NCI-H446 (cell line): ENCODE measurements at regions not wholly inside any gene's neighbourhood (a gene's known extent, or its start where the extent isn't known, plus 50 kb on each side); places are given as distances from the start of the nearest gene placed in this dataset.
"Not testable (repeated sequence)": the region's sequence is repeated elsewhere in the genome, so short reads cannot be mapped to it uniquely, and the experiment has no call there.

Source experiments
- DNase-seq, 2 experiments: peaks; one replicate each; lab custom pipeline; 2025; lab: John Stamatoyannopoulos, UW

DNA sequence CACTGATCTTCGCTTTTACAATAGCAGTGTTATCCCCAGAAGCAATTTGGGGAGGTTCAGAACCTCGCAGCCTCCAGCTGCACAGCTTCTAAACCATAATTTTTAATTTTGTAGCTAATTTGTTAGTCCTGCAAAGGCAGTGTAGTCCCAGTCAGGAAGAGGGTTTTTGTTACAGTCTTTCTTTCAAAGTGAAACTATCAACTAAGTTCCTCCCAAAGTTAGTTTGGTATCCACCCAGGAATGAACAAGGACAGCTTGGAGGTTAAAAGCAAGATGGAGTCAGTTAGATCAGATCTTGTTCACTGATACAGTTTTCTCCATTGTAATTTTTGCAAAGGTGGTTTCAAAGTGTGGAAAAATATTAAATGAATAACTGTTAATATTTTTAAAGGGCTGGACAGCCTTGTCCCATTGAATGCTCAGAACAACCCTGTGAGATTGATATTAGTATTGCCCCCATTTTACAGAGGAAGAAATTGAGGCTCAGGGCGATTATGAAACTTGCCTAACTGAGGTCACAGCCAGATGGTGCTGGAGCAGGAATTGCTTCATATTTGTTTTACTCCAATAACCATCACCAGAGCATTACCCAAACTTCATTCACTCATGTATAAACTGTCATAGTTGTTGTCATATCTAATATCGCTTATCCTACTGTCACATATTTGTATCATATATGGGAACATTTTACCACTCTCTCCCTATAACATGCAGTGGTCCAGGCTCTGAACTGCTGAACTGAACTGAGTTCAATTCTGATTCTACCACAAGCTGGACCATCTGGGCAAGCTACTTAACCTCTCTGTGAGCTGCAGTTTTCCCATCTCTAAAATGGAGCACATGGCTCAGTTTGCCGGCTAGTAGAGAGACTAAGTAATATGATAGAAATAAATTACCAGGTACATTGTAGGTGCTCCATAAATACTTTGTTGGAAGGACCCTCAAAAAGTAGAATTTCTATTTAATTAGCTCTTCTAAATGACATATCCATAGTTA is 213.8 kb downstream of the BCAS1 start:
- DNase-seq, result no peak

DNA sequence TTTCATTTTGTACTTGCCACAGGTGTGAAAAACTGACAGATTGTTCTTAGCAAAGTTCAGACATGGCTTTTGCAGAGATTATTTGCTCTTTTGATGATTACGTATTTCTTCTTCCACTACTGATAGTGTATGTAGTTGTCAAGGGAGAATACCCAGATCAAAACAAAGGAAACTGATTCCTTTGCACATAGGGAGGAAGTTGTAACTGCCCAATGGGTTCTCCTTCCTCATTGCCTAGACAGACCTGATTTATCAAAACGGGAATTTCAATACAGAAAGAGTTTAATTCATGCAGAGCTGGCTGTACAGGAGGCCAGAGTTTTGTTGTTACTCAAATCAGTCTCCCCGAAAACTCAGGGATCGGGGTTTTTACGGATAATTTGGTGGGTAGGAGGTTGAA is 214.7 kb downstream of the BCAS1 start:
- no peak for DNase-seq

DNA sequence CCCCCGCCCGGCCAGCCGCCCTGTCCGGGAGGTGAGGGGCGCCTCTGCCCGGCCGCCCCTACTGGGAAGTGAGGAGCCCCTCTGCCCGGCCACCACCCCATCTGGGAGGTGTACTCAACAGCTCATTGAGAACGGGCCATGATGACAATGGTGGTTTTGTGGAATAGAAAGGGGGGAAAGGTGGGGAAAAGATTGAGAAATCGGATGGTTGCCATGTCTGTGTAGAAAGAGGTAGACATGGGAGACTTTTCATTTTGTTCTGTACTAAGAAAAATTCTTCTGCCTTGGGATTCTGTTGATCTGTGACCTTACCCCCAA is 215.8 kb downstream of the BCAS1 start:
- DNase-seq, result not testable (repeated sequence)

DNA sequence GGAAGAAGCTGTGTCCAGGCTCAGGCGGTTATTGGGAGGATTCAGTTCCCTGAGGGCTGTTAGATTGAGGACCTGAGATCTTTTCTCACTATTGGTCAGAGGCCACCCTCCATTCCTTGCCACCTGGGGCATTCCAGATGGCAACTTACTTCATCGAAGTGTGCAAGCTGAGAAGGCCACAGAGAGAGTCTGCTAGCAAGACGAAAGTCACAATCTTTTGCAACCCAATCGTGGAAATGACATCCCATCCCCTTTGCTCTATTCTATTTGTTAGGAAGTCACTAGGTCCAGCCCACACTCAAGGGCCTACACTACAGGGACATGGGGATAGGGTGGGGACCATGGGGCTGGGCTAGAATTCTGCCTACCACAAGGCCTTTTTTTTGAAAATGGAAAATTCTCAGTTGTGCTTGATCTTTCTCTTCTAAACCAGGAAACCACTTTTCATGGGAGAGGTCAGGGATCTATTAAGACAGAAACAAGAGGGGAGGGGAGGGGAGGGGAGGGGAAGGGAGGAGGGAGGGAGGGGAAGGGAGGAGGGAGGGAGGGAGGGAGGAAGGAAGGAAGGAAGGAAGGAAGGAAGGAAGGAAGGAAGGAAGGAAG is 217.2 kb downstream of the BCAS1 start:
- no peak for DNase-seq

DNA sequence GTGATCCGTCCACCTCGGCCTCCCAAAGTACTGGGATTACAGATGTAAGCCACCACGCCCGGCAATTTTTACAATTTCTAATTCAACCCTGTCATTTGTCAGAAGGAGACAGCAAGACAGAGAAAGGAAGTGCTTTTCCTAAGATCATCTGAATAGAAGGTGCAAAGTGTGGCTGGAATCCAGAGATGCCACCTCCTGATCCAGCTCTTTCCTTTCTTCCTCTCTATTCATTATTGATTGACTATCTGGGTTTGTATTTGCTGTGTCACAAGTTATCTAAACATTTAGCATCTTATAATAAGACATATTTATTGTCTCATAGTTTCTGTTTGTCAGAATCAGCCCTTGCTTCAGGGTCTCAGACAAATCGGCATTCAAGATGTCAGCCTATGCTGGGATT is 217.7 kb downstream of the BCAS1 start:
- DNase-seq, result no peak

DNA sequence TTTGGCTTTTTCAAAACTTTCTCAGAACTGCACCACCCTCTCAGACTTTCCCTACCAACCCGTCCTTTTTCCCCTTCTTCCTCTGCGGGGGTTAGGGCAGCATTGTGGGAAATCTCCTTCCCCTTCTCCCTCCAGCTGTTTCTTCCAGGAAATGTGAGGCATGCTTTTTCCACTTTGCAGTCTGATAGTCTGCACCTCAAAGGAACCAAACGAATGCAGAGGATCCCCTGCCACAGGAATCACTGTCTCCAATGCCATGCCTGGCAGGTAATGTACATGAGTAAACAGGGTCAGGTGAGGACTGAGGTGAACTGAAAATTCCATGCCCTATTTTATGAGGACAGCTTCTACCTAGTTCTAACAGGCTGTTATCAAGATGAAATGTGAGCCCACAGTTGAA is 218.4 kb downstream of the BCAS1 start:
- no peak for DNase-seq

DNA sequence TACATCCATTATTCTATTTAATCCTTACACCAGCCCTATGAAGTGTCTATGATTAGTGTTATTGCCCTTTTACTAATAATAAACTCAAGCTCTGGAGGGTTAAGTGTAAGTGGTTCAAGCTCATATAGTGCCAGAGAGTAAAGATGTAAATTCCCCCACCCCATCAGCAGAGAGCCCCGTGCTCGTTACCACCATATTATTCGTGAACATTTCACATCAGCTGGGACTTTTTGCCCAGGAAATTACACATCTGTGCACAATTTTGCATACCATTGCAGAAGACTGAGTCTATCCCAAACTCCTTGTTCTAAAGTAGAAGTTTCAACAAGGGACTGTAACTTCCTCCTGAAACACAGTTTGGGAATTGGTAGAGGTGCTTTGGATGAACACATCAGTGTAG is 220.1 kb downstream of the BCAS1 start:
- no peak for DNase-seq

DNA sequence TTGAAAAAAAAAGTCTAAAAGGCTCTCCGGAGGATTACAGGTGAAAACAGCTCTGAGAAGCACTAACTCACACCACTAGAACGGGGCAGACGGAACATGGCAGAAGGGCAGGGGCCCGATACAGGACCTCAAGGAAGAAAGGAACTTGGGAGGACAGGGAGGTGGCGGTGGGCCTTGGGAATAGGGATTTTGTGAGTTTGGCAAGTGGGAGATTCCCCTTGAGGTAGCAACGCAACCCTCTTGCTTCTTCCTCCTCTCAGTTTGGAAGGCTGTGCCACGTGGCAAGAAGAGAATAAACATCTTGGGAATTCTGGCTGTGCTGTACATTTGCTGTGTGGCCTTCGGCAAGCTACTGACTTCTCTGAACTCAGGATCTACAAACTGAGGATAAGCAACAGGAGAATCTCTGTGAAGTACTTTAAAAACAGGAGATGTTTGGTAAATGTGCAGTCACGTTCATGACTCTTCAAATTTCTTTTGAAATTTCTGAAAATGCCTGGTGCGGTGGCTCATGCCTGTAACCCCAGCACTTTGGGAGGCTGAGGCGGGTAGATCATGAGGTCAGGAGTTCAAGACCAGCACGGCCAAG is 220.8 kb downstream of the BCAS1 start:
- no peak for DNase-seq

DNA sequence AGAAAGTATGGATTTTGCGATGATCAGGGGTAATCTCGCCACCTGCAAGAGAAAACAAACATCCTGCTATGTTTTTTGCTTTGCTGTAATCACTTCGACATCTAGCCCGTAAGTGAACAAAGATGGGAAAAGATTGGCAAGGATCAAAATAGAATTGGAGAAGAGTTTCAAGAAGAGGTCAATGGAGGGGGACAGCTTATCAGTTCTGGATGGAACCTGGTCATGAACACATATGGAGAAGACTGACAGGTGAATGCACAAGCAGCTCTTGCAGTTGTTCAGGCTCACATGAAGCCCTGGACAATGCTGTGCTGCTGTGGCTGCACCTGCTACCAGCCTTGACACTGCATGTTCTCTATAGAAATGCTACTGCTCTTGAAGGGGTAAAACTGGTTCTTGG is 222.1 kb downstream of the BCAS1 start:
- DNase-seq, result no peak

DNA sequence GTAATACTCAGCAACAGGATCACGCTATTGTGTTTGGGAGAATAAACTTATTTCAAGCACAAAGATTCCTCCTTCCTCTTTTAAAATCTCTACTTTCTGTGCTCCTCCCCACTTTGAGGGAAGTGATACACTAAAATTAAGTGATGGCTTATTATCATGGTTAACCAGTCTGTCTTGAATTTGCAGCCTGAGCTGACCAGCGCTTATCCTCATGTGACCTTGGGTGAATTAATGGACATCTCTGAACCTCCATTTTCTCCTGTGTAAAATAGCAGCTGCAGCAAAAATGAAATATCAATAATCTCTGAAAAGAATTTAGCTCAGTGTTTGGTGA is 222.6 kb downstream of the BCAS1 start:
- DNase-seq, result no peak

DNA sequence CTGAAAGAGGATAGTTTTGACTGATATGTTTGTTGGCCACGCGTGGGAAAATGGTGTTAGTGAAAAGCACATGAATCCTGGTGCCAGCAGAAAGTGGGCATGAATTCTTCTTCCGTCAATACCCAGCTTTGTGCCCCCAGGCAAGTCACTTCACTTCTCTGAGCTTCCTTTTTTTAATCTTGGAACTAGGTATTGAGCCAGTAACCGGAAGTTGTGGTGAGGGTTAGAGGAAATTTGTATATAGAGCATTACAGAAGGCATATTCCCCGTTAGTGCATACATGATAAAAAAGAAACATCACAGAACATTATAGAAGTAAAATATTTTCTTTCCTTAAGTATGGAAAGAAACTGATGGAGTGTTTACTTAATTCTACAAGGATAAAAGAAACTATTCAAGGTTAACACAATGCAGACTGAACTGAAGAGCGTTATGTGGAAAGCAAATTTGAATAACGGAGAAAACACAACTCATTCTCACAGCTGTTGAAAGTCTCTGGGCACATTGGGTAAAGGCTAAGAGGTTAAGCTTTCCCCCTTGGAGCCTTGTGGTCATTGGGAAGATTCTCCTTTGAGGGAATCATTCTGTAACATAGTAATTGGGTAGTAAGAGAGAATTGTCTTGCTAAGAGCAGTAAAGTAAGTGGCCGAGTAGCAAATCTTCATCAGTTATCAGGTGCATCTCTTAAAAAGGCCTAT is 223.1 kb downstream of the BCAS1 start:
- DNase-seq, result no peak

DNA sequence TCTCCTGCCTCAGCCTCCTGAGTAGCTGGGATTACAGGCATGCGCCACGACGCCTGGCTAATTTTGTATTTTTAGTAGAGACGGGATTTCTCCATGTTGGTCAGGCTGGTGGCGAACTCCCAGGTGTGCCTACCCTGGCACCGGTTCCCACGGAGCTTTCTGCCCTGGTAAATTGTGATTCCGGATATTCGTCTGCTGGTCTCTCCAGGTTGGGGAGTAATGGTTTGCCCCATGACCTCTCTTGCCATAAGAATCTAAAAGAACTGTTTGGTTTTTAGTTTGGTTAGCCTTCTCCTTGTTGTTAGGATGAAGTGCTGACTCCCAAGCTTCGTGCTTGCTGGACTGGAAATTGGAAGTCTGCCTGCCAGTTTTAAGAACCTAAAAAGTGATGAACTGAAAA is 223.8 kb downstream of the BCAS1 start:
- DNase-seq, result no peak

DNA sequence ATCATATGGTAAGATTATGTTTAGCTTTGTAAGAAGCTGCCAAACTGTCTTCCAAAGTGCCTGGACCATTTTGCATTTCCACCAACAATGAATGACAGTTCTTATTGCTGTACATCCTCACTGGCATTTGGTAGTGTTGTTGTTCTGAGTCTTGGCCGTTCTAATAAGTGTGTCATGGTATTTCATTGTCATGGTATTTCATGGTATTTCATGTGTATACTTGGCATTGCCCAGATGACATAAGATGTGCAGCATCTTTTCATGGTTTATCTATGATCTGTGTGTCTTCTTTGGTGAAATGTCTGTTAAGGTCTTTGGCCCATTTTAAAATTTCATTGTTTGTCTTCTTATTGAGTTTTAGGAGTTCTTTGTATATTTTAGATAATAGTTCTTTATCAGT is 224.4 kb downstream of the BCAS1 start:
- DNase-seq, result no peak

DNA sequence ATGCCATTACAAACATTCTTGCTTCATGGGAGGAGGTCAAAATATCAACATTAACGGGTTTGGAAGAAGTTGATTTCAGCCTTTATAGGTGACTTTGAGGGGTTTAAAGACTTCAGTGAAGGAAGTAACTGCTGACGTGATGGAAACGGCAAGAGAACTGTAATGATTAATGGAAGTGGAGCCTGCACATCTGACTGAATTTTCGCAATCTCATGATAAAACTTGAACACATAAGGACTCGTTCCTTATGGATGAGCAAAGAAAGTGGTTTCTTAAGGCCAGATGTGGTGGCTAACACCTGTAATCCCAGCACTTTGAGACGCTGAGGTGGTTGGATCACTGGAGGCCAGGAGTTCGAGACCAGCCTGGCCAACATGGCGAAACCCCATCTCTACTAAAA is 226.1 kb downstream of the BCAS1 start:
- DNase-seq, result no peak

DNA sequence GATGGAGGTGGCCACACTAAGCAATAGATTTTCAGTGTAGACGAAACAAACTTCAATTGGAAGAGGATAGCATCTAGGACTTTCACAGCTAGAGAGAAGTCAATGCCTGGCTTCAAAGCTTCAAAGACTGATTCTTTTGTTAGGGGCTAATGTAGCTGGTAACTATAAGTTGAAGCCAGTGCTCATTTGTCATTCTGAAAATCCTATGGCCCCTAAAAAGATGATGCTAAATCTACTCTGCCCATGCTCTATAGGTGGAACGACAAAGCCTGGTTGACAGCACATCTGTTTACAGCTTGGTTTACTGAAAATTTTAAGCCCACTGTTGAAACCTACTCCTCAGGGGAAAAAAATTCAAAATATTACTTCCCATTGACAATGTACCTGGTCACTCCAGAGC is 226.7 kb downstream of the BCAS1 start:
- no peak for DNase-seq

DNA sequence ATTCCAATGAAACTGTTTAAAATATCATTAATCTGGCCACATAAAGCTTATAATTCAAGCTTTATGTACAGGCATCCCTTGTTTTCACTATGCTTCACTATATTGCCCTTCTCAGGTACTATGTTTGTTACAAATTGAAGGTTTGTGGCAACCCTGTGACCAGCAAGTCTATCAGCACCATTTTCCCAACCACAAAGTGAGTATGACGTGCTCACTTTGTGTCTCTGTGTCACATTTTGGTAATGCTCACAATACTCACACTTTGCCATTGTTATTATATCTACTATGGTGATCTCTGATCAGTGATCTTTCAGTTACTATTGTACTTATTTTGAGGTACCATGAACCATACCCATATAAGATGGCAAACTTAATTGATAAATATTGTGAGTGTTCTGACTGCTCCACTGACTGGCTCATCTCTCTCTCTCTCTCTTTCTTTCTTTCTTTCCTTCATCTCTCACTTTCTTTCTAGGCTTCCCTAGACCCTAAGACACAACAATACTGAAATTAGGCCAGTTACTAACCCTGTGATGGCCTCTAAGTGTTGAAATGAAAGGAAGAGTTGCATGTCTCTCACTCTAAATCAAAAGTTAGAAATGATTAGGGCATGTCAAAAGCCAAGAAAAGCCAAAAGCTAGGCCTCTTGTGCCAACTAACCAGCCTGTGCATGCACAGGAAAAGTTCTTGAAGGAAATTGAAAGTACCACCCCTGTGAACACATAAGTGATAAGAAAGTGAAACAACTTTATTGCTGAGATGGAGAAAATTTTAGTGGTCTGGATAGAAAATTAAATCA is 227.9 kb downstream of the BCAS1 start:
- DNase-seq, result no peak

DNA sequence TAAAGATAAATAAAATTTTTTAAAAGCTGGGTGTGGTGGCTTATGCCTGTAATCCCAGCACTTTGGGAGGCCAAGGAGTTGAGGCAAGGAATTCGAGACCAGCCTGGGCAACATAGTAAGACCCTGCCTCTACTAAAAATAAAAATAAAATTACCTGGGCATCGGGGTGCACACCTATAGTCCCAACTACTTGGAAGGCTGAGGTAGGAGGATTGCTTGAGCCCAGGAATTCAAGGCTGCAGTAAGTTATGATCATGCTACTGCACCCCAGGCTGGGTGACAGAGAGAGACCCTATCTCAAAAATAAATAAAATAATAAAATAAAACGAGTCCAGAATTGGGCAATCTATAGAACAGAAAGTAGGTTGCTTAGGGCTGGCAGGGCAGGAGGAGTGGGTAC is 228.7 kb downstream of the BCAS1 start:
- no peak for DNase-seq

DNA sequence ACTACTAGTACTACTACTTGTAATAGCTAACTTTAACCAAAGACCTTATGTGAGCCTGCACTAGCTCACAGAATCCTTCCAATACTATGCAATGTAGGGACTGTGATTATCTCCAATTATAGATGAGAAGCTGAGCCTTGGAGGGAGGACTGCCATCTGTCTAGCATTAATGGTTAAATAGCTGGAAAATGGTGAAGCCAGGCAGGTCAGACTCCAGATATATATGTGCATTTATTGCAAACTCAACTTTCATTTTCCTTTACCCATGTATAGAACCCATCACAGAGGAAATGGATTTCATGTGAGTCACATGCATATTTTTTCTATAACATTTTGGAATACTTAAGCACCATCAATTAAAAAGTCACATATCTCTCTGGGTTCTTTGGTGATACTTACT is 229.9 kb downstream of the BCAS1 start:
- DNase-seq, result no peak

DNA sequence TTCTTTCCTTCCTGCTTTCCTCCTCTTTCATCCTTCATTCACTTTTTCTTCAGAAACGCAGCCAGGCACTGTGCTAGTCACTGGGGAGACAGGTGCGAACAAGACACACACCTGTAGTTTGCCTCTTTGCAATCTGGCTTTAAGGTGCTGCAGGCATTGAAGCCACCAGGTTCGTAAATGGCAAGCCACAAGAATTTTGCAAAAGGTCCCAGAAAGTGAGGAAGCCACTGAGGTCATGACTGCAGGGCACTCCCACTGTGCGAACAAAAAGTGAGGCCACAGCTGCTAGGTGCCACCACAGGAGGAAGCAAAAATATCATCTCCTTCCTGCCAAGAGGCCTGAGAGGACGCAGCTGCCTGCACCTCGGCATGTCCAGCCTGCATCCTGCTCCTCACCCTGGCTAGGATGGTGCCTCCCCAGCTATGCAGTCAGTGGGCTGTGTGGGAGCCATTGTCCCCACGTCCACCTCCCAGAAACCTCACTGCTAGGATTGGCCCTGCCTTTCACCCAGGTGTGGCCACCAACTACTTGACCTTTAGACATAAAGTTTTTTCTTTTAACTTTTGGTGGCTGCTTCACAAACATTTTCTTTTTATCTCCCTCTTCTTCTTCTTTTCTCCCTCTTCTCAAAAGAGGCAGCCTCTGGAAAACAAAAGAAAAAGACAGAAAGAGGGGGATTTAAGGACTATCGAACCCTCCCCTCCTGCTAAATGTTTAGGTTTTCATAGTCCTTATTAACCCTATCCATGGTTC is 230.8 kb downstream of the BCAS1 start:
- no peak for DNase-seq

DNA sequence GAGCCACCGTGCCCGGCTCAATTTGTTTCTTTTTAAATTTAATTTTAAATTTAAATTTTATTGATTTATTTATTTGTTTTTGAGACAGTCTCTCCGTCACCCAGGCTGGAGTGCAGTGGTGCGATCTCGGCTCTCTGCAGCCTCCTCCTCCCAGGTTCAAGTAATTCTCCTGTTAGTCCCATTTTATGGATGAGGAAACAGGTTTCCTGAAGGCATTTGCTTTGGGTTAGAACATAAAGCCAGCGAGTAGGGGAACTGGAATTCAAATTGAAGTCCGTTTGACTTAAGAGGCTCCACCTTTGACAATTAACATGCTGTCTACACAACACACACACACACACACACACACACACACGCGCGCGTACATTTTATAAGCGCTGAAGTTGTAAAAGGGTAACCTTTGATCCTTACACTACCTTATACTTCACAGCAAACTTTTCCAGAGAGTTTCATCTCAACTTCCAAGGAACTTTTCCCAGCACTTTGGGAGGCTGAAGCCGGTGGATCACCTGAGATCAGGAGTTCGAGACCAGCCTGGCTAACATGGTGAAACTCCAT is 232.0 kb downstream of the BCAS1 start:
- no peak for DNase-seq
